Naive B cell (primary cell): ENCODE measurements at regions not wholly inside any gene's neighbourhood (a gene's known extent, or its start where the extent isn't known, plus 50 kb on each side); places are given as distances from the start of the nearest gene placed in this dataset.

Source experiments
- ATAC-seq, 2 donors: fragments of 150-1000 bp; cut with Tn5 transposase; 2 replicates each; pipeline ENCODE4 v1.10.0; 2021; ENCODE audit warnings: low read depth in 2 of 2, mild to moderate bottlenecking in 2 of 2, moderate library complexity in 2 of 2
- DNase-seq: peaks from one replicate; pipeline ENCODE4 v3.0.0; 2022
- H3K27ac Mint-ChIP-seq, 6 donors: one replicate each; pipeline ENCODE4 v1.8.0; 2020 to 2022; ENCODE audit warnings: mild to moderate bottlenecking in 6 of 6, mixed read lengths in 6 of 6, moderate library complexity in 5 of 6, inconsistent platforms in 2 of 6
- H3K27me3 Mint-ChIP-seq, 3 donors: one replicate each; pipeline ENCODE4 v1.8.0; 2021 to 2022; ENCODE audit warnings: mixed read lengths in 3 of 3, mild to moderate bottlenecking in 1 of 3
- H3K36me3 Mint-ChIP-seq, 2 donors: one replicate each; pipeline ENCODE4 v1.8.0; 2020 to 2022; ENCODE audit warnings: mixed read lengths in 2 of 2, inconsistent platforms in 1 of 2, mild to moderate bottlenecking in 1 of 2
- H3K4me1 Mint-ChIP-seq, 3 donors: one replicate each; pipeline ENCODE4 v1.8.0; 2020 to 2022; ENCODE audit warnings: mixed read lengths in 3 of 3, inconsistent platforms in 1 of 3, mild to moderate bottlenecking in 1 of 3, moderate library complexity in 1 of 3
- H3K4me3 Mint-ChIP-seq, 8 donors: one replicate each; pipeline ENCODE4 v1.8.0; 2020 to 2022; ENCODE audit warnings: mild to moderate bottlenecking in 8 of 8, mixed read lengths in 8 of 8, moderate library complexity in 8 of 8, inconsistent platforms in 2 of 8
- H3K9me3 Mint-ChIP-seq, 7 donors: one replicate each; pipeline ENCODE4 v1.8.0; 2020 to 2022; ENCODE audit warnings: mixed read lengths in 7 of 7, mild to moderate bottlenecking in 5 of 7, inconsistent platforms in 2 of 7, moderate library complexity in 1 of 7

DNA sequence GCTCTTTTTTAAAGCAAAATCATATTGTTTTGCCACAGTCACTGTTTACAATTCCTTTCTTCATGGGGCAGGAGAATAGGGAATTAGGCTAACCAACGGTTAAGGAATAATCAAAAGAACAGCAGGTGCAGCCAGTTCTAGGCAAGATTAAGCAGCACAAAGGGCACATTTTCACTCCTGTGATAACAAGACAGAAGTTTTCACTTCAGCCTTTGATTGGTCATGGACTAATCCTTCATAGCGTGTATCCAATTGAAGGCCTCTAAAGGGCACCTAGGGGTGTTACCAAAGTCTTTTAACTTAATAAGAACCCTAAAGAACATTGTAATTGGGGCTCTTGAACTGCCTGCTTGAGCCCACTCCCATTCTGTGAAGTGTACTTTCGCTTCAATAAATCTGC is 206.9 kb upstream of the AMIGO2 start:
- H3K4me3 Mint-ChIP-seq, result no peak overlapping the region
- H3K9me3 Mint-ChIP-seq, result no peaks in the 10 kb centered on the region
- ATAC-seq (no peak), DNase-seq (no peak)
- H3K27me3 Mint-ChIP-seq, result no peaks in the 10 kb centered on the region
- no peak overlapping the region for H3K27ac Mint-ChIP-seq
- H3K36me3 Mint-ChIP-seq, result no peaks in the 10 kb centered on the region
- peaks cover 0 to 2% (median 0%) of the 10 kb centered on the region in 3 donors for H3K4me1 Mint-ChIP-seq
